CD4-positive, alpha-beta T cell treated with Interleukin-12 subunit alpha and Interleukin-12 subunit beta, for 1 hour (primary cell): ENCODE measurements at regions not wholly inside any gene's neighbourhood (a gene's known extent, or its start where the extent isn't known, plus 50 kb on each side); places are given as distances from the start of the nearest gene placed in this dataset.

ENCODE experiments used
- DNase-seq: peaks from one replicate; pipeline ENCODE4 v3.0.0-alpha.2; 2020

DNA sequence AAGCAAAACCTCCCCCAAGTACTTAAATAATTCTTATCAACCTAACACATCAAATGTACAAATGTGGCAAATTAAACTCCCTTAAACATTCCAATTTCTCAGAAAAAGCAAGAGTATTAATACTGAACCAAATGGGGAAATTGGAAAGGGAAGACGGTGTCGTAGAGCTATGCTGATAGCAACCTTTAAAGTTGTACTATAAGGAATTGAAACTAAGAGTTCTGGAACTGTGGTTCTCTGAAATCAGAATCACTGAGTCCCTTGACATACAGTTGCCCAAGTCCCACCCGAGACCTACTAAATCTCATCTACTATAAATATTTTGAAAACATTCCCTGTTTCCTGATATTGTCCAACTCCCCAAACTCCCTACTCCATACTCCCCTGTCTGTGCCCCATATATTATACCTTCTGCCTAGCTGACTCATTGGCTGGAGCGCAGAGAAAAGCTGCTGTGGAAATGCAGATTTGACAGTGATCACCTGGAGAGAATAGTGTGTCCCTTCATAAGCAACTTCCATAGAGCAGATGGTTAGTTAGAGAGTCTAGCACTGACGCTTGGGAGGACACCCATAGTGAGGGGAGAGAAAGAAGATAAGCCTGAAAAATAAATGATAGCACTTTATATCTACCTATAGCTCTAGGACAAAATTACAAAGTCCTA, 51.4 kb upstream of the ITM2B start:
- no peak for DNase-seq

DNA sequence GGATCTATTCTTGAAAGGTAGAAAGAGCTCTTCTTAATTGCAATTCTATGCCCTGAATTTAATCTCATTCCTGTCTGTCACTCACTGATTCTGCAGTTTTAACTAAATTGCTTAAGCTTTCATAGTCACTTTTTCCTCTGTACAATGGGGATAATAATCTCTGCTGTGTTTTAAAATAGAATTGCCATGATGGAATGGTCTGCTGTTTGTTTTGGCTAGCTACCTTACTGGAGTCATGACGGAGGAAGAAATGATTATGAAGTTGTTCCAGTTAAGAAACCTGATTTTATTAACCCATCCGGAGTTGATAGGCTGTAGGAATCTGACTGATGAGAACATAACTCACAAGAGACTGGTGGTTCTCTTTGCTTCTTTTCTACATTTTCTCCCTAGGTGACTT, 54.9 kb upstream of the ITM2B start:
- DNase-seq: no peak

GRCh38 chr13:48176781-48177180, 56.2 kb upstream of the ITM2B start:
- DNase-seq: no peak

DNA sequence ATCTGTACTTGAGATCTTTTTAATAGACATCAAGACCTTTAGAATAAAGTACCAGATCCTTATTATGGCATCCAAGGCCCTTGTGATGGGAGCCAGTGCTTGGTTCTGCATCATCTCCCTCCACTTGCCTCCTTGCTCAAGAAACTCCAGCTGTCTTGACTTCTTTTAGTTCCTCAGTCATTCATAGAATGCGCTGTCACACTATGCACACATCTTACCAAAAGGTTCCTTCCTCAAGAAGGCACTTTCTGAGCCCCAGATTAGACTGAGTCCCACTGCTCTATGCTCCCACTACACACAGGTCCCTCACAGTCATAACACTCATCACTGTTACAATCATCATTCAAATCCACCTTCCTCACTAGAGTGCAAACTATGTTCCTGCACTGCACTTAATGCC, 57.8 kb upstream of the ITM2B start:
- DNase-seq: no peak

DNA sequence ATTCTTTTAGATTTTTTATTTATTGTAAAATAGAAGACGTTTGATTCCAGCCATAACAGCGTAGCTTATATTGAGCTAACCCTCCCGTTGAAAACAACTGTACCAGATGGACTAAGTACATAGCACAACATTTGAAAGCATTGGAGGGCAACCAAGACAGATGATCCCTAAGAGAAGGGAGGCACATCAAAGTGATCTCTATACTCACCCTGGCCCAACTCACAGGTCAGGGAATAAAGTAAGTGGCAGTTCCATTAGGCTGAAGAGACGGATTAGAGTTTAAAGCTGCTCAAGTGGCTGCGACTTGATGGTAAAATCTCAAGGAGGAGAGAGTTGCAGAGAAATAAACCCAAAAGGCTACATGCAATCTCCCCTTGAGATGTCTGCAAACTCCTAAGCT, 65.1 kb upstream of the ITM2B start:
- no peak for DNase-seq

DNA sequence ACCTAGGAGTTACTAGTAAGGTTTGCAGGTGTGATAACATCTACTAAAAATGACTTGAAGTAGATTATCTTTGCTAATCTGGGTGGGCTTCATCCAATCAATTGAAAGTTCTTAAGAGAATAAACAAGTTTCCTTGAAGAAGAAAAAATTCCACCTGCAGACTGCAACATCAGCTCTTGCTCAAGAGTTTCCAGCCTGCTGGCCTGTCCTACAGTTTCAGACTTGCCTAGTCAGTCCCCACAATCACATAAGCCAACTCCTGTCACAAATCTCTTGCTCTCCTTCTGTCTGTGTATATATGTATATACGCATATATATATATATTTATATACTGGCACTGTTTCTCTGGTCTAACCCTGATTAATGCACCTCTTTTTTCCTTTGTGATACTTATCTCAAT, 67.3 kb upstream of the ITM2B start:
- DNase-seq: no peak

DNA sequence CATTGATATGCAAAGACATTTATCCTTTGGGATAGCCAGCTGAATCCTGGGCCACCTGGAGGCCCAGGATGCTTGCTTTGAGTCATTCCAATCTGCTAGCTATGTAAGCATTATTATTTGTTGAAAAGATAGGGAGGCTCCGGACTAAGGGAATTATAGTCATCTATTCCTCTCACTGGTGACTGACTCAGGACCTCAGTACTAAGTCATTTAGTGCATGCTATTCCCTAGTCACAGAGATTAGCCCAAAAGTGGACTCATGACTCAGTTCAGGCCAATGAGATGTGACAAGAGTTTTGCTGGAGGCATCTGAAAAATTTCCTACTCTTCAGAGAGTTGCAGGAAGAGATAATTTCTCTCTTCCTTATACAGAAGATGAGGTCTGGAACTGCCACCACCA, 67.9 kb upstream of the ITM2B start:
- DNase-seq: no peak

DNA sequence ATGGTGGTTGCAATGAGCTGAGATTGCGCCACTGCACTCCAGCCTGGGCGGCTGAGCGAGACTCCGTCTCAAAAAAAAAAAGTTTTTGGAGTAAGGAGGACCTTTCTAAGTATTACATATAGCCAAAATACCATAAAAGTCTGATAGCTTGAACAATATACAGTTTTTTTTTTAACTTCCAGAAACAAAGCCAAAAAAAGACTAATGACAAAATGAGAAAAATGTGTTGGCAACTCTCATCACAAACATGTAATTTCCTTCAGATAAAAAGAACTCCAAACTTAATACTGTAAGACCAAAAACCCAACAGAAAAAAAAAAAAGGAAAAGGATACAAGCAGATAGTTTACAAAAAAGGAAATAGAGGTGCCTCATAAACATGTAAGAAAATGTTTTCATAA, 68.2 kb upstream of the MED4 start:
- DNase-seq: no peak

- DNase-seq: no peak
Observed at GRCh38 chr13:48162217-48162616, 67.3 kb upstream of the MED4 start.

DNA sequence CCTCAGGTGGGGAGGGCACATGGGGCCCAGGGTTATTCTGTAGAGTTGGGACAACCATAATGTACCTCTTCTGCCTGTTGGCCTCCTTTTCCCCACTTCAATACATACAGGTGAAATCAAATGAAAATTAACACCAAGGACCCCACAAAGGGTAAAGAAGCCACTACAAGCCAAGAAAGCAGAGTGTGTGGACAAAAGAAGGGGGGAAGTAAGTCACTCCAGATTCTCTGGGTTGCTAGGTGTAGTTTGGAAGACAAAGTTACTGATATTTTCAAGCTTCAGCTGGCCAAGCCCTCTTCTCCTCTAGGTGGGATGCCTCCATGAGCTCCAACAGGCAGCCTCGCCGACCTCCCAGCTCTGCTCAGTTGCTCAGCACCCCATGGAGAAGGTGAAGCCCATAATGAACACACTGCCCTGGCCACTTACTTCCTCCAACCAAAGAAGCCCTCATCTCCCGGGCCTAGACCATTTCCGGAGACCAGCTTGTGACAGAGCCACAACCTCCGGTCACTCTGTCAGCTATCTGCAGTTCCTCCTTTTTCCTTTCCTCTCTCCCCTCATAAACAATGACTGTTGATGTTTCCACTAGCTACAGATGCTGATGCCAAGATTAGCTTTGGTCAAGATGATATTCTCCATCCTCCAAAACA, 66.8 kb upstream of the MED4 start:
- no peak for DNase-seq

- DNase-seq: no peak
Observed at GRCh38 chr13:48160606-48161278, 65.8 kb upstream of the MED4 start.

DNA sequence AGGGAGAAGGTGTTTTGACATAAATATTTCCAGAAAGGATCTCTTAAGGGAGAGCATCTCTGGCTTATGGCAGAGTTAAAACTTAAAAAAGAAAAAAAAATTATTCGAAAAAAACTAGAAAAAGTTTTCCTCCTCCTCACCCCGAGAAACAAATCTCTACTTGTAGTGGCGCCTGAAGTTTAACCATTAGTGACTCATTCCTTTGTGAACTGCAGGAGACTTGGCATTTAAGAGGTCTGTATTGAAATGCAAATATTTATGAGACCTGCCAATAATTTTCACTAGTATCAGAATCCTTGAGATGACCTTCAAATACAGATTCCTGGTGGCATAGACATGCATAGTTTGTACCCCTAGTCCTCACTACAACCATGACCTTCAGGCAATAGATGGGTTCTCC, 64.9 kb upstream of the MED4 start:
- DNase-seq: no peak

- DNase-seq: no peak
Observed at GRCh38 chr13:48159401-48159800, 64.5 kb upstream of the MED4 start.

GRCh38 chr13:48158915-48159314, 64.0 kb upstream of the MED4 start:
- DNase-seq: no peak

DNA sequence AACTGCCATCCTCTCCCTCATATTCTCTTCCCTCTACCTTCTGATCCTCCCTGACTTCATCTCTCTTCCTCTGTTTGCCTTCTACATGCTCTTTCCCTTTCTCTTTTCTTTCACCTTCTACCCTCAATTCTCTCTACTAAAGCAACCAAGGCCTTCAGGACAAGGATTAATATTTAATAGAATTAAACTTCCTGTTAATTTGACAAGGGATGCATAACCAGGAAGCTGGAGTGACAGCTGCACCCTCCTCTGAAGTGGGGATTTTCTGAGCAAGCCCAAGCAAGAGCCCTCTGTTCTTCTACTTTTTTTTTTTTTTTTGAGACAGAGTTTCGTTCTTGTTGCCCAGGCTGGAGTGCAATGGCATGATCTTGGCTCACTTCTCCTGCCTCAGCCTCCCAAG, 63.4 kb upstream of the MED4 start:
- peak; percentile 21 for DNase-seq

GRCh38 chr13:48156466-48156865, 61.6 kb upstream of the MED4 start:
- peak; percentile 86 for DNase-seq

DNA sequence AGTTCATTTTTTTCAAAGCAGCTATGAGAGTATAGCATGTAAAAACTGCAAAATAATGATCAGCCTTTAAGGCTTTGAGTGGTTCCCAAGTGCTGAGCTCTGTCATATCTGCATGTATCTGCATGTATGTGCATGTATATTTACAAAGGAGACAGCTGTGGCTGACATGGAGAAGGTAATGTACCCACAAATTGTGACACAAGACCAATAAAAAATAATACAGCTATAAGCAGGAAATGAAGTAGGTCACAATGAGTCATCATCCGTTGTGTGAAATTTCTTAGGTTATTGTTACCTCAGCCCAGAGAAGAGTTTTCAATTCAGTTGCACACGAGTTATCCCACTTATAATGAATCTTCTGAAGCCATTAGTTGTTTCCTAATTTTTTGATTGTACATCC, 60.9 kb upstream of the MED4 start:
- peak; percentile 81 for DNase-seq

DNA sequence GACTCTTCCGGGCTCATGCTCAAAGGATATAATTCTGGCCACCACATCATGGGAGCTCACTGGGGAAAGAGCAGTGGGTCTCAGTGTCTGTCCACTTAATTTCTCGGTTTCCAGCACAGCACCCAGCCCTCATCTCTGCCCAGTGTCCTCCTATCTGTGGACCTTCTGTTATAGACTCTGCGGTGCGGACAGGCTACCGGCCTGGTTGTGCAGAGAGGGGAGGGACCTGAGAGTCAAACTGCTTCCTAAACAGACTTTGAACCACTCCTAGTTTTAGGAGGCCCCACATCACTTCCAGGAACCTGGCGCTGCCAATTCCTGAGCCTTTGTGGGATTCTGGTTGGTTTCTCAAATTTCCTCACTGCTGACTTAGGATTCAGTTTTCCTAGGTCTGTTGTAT, 59.8 kb upstream of the MED4 start:
- no peak for DNase-seq

GRCh38 chr13:48153186-48153585, 58.3 kb upstream of the MED4 start:
- DNase-seq: no peak

GRCh38 chr13:48151363-48152161, 56.7 kb upstream of the MED4 start:
- DNase-seq: no peak

GRCh38 chr13:48148454-48148853, 53.5 kb upstream of the MED4 start:
- DNase-seq: no peak

- DNase-seq: no peak
Observed at GRCh38 chr13:48146636-48147035, 51.7 kb upstream of the MED4 start.

DNA sequence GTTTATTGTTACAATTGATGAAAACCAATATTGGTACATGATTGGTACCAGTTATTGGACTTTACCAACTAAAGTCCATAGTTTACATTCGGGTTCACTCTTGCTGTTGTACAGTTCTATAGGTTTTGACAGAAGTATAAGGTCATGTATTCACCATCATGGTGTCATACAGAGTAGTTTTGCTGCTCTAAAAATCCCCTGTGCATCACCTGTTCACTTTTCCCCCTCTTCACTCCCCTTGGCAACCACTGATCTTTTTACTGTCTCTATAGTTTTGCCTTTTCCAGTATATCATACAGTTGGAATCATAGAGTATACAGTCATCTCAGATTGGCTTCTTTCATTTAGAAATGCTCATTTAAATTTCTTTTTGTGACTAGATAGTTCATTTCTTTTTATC, 51.2 kb upstream of the MED4 start:
- no peak for DNase-seq
